Right lobe of liver (tissue), 4 donors: ENCODE measurements at regions not wholly inside any gene's neighbourhood (a gene's known extent, or its start where the extent isn't known, plus 50 kb on each side); places are given as distances from the start of the nearest gene placed in this dataset.

Experiments used
- CTCF ChIP-seq, 4 donors: fragments of 200-600 bp in 3 of 4; fragments of 450-650 bp in 1 of 4; IDR thresholded peaks; one replicate each; pipeline versions ENCODE4 v1.5.1 to v1.8.0; 2016 to 2022; ENCODE audit warnings: antibody characterized with exemption in 4 of 4, mild to moderate bottlenecking in 2 of 4
- POLR2A ChIP-seq: fragments of 450-650 bp; IDR thresholded peaks from one replicate; pipeline ENCODE4 v1.6.1; 2017; ENCODE audit warnings: antibody characterized with exemption, mild to moderate bottlenecking
- donor health status: DM: no; HTN: no; CAD: no.
- donor health status: DM: no; HTN: no; CAD: no.
- donor health status: DM: no; HTN: yes; CAD: no.

- TF ChIP-seq CTCF (IDR thresholded peaks at IDR 0.05) (no peak), POLR2A (no peak)
Observed at GRCh38 chr21:28226563-28226962, 766.1 kb downstream of the LTN1 start.
